Gastrocnemius medialis (tissue), 4 donors: ENCODE measurements at regions not wholly inside any gene's neighbourhood (a gene's known extent, or its start where the extent isn't known, plus 50 kb on each side); places are given as distances from the start of the nearest gene placed in this dataset.

Experiments
- ATAC-seq, 2 donors: fragments of 150-250 bp; one replicate each; pipeline ENCODE4 v1.9.1; 2016
- DNase-seq, 2 donors: peaks; one replicate each; pipeline ENCODE4 v3.0.0-alpha.2; 2019
- H3K27ac ChIP-seq, 4 donors: fragments of 200-600 bp; sonication (generic); 1 replicate in 1 of 4; 2 replicates in 3 of 4; pipeline ENCODE4 v1.5.1; 2016 to 2018; ENCODE audit warnings: mild to moderate bottlenecking in 2 of 4, moderate library complexity in 1 of 4
- H3K27me3 ChIP-seq, 3 donors: fragments of 200-600 bp; sonication (generic) in 2 of 3; 1 replicate in 1 of 3; 2 replicates in 2 of 3; pipeline versions ENCODE4 v1.5.1 to v1.6.0; 2016 to 2019; ENCODE audit warnings: mild to moderate bottlenecking in 1 of 3, moderate library complexity in 1 of 3
- H3K36me3 ChIP-seq, 2 donors: fragments of 200-600 bp; sonication (generic) in 1 of 2; one replicate each; pipeline ENCODE4 v1.5.1; 2017 to 2018
- H3K4me1 ChIP-seq, 2 donors: fragments of 200-600 bp; sonication (generic) in 1 of 2; one replicate each; pipeline ENCODE4 v1.5.1; 2016 to 2017; ENCODE audit warnings: mild to moderate bottlenecking in 2 of 2
- H3K4me3 ChIP-seq, 4 donors: fragments of 200-600 bp; sonication (generic) in 3 of 4; 1 replicate in 1 of 4; 2 replicates in 3 of 4; pipeline ENCODE4 v1.5.1; 2016 to 2019; ENCODE audit warnings: mild to moderate bottlenecking in 2 of 4
- H3K9me3 ChIP-seq, 3 donors: fragments of 200-600 bp; sonication (generic) in 2 of 3; 1 replicate in 1 of 3; 2 replicates in 2 of 3; pipeline ENCODE4 v1.5.1; 2016 to 2019
- CTCF ChIP-seq, 5 experiments: fragments of 450-650 bp in 3 of 5; fragments of 200-600 bp in 2 of 5; sonication (generic) in 2 of 5; IDR thresholded peaks in 4 of 5; conservative IDR thresholded peaks in 1 of 5; 1 replicate in 4 of 5; 2 replicates in 1 of 5; pipeline ENCODE4 v1.5.1; 2016 to 2019; ENCODE audit warnings: antibody characterized with exemption in 5 of 5, mild to moderate bottlenecking in 3 of 5, moderate library complexity in 3 of 5
- POLR2A ChIP-seq, 2 donors: fragments of 450-650 bp; IDR thresholded peaks; one replicate each; pipeline ENCODE4 v1.6.1; 2017; ENCODE audit warnings: antibody characterized with exemption in 2 of 2, mild to moderate bottlenecking in 2 of 2, moderate library complexity in 2 of 2
- in situ Hi-C, 4 donors: fragments of 200-750 bp; cut with MboI; loops; one replicate each; pipeline versions ENCODE4 v1.15.0 to v1.8.0; 2017; ENCODE audit warnings: low sequenced_read_pairs in 4 of 4
- intact Hi-C: fragments of 100-400 bp; cut with DNase I; formaldehyde crosslinking; loops from one replicate; pipeline ENCODE4 v1.15.1; 2023; ENCODE audit warnings: low total_unique reads

- Histone ChIP-seq H3K4me1 (no peaks in the 10 kb centered on the region), H3K4me3 (no peak overlapping the region), H3K27ac (no peak overlapping the region), H3K27me3 (no peaks in the 10 kb centered on the region), H3K36me3 (no peaks in the 10 kb centered on the region), H3K9me3 (no peaks in the 10 kb centered on the region)
- in situ Hi-C loops: no loop called here
- no peak for ATAC-seq
- no peak for DNase-seq
- intact Hi-C loops: no loop called here
- TF ChIP-seq POLR2A (IDR thresholded peaks at IDR 0.05): no peak
- no peak for TF ChIP-seq CTCF (IDR thresholded peaks at IDR 0.05 in 4 of 5, conservative IDR thresholded peaks at IDR 0.05 in 1 of 5)
Observed at GRCh38 chr10:2431961-2432360, 635.4 kb upstream of the PFKP start.

- intact Hi-C loops: no loop called here
- no peak overlapping the region for H3K27ac ChIP-seq
- no peak overlapping the region for H3K4me3 ChIP-seq
- H3K36me3 ChIP-seq: no peaks in the 10 kb centered on the region
- H3K9me3 ChIP-seq: no peaks in the 10 kb centered on the region
- H3K27me3 ChIP-seq: no peaks in the 10 kb centered on the region
- in situ Hi-C loops: no loop called here
- ATAC-seq (no peak), DNase-seq (no peak)
- no peak for TF ChIP-seq POLR2A (IDR thresholded peaks at IDR 0.05)
- no peak for TF ChIP-seq CTCF (IDR thresholded peaks at IDR 0.05 in 4 of 5, conservative IDR thresholded peaks at IDR 0.05 in 1 of 5)
- H3K4me1 ChIP-seq: no peaks in the 10 kb centered on the region
Observed at GRCh38 chr10:2427412-2427811, 639.9 kb upstream of the PFKP start.

GRCh38 chr10:2425320-2425719, 642.0 kb upstream of the PFKP start:
- H3K4me3 ChIP-seq: no peak overlapping the region
- ATAC-seq: no peak
- in situ Hi-C loops (no loop called here), intact Hi-C loops (no loop called here)
- no peaks in the 10 kb centered on the region for H3K4me1 ChIP-seq
- H3K9me3 ChIP-seq: no peaks in the 10 kb centered on the region
- H3K36me3 ChIP-seq: no peaks in the 10 kb centered on the region
- H3K27ac ChIP-seq: no peak overlapping the region
- H3K27me3 ChIP-seq: no peaks in the 10 kb centered on the region
- no peak for TF ChIP-seq CTCF (IDR thresholded peaks at IDR 0.05 in 4 of 5, conservative IDR thresholded peaks at IDR 0.05 in 1 of 5)
- no peak for DNase-seq

- Histone ChIP-seq H3K27ac (no peak overlapping the region), H3K9me3 (no peaks in the 10 kb centered on the region), H3K4me3 (no peak overlapping the region), H3K27me3 (no peaks in the 10 kb centered on the region), H3K36me3 (no peaks in the 10 kb centered on the region), H3K4me1 (no peaks in the 10 kb centered on the region)
- no peak for DNase-seq
- no peak for ATAC-seq
- in situ Hi-C loops (no loop called here), intact Hi-C loops (no loop called here)
- no peak for TF ChIP-seq POLR2A (IDR thresholded peaks at IDR 0.05)
- TF ChIP-seq CTCF (IDR thresholded peaks at IDR 0.05 in 4 of 5, conservative IDR thresholded peaks at IDR 0.05 in 1 of 5): no peak
Observed at GRCh38 chr10:2414562-2414961, 652.8 kb upstream of the PFKP start.

GRCh38 chr10:2414039-2414438, 653.3 kb upstream of the PFKP start:
- ATAC-seq: no peak
- Histone ChIP-seq H3K4me3 (no peak overlapping the region), H3K27ac (no peak overlapping the region), H3K27me3 (no peaks in the 10 kb centered on the region), H3K36me3 (no peaks in the 10 kb centered on the region), H3K9me3 (no peaks in the 10 kb centered on the region), H3K4me1 (no peaks in the 10 kb centered on the region)
- intact Hi-C loops: no loop called here
- TF ChIP-seq CTCF (IDR thresholded peaks at IDR 0.05 in 4 of 5, conservative IDR thresholded peaks at IDR 0.05 in 1 of 5) (no peak), POLR2A (IDR thresholded peaks at IDR 0.05) (no peak)
- in situ Hi-C loops: no loop called here
- no peak for DNase-seq
